CD4-positive, alpha-beta T cell (primary cell): ENCODE measurements at regions not wholly inside any gene's neighbourhood (a gene's known extent, or its start where the extent isn't known, plus 50 kb on each side); places are given as distances from the start of the nearest gene placed in this dataset.
A peak's percentile ranks its signal among the peaks of the same experiment; 100 is the strongest.

Experiments used
- ATAC-seq: fragments of 200-7000 bp; cut with Tn5 transposase; one replicate; pipeline ENCODE4 v1.10.0; 2022; ENCODE audit warnings: mild to moderate bottlenecking; ENCODE audit not compliant: poor library complexity
- CTCF ChIA-PET: fragments of 350-600 bp; sonication (Branson Sonifier 250); formaldehyde crosslinking; loops from one replicate; lab custom pipeline; 2021; ENCODE audit warnings: antibody characterized with exemption, inconsistent platforms; lab: Charles Lee
- POLR2A ChIA-PET: fragments of 350-600 bp; sonication (Branson Sonifier 250); formaldehyde crosslinking; loops from one replicate; lab custom pipeline; 2021; ENCODE audit warnings: antibody characterized with exemption, inconsistent platforms; lab: Charles Lee
- DNase-seq, 14 experiments: peaks; one replicate each; pipeline ENCODE4 v3.0.0-alpha.2; 2013 to 2020; ENCODE audit warnings: mixed read lengths in 2 of 14
- H3K27ac ChIP-seq, 2 donors: one replicate each; pipeline versions ENCODE4 v1.5.1 to v1.7.0; 2013; ENCODE audit warnings: low read length in 2 of 2, low read depth in 1 of 2, mild to moderate bottlenecking in 1 of 2
- H3K27me3 ChIP-seq, 2 experiments: 1 replicate in 1 of 2; 2 replicates in 1 of 2; pipeline versions ENCODE4 v1.6.1 to v1.7.0; 2013; ENCODE audit warnings: low read length in 2 of 2, control low read depth in 1 of 2, mild to moderate bottlenecking in 1 of 2, moderate library complexity in 1 of 2; ENCODE audit not compliant: insufficient read depth in 2 of 2, control insufficient read depth in 1 of 2
- H3K36me3 ChIP-seq: one replicate; pipeline ENCODE4 v1.6.1; 2013; ENCODE audit warnings: low read length, control low read depth; ENCODE audit not compliant: insufficient read depth
- H3K4me1 ChIP-seq: one replicate; pipeline ENCODE4 v1.6.1; 2013; ENCODE audit warnings: low read length, control low read depth; ENCODE audit not compliant: insufficient read depth
- H3K4me3 ChIP-seq: one replicate; pipeline ENCODE4 v1.5.1; 2013; ENCODE audit warnings: mild to moderate bottlenecking, low read length, moderate library complexity
- H3K9me3 ChIP-seq, 2 experiments: 1 replicate in 1 of 2; 2 replicates in 1 of 2; pipeline versions ENCODE4 v1.6.1 to v1.7.0; 2013; ENCODE audit warnings: low read length in 2 of 2, mild to moderate bottlenecking in 2 of 2, control low read depth in 1 of 2, moderate library complexity in 1 of 2; ENCODE audit not compliant: control insufficient read depth in 1 of 2, insufficient read depth in 1 of 2
- H3K27ac Mint-ChIP-seq: one replicate; pipeline ENCODE4 v1.8.0; 2020; ENCODE audit warnings: mixed read lengths
- H3K27me3 Mint-ChIP-seq: one replicate; pipeline ENCODE4 v1.8.0; 2021; ENCODE audit warnings: mixed read lengths
- H3K36me3 Mint-ChIP-seq: one replicate; pipeline ENCODE4 v1.8.0; 2021; ENCODE audit warnings: low read depth, mixed read lengths
- H3K4me1 Mint-ChIP-seq: one replicate; pipeline ENCODE4 v1.8.0; 2021; ENCODE audit warnings: low read depth, mixed read lengths
- H3K4me3 Mint-ChIP-seq: one replicate; pipeline ENCODE4 v1.8.0; 2020; ENCODE audit warnings: mild to moderate bottlenecking, mixed read lengths
- H3K9me3 Mint-ChIP-seq: one replicate; pipeline ENCODE4 v1.8.0; 2020; ENCODE audit warnings: mixed read lengths
- CTCF ChIP-seq: fragments of 200-600 bp; IDR thresholded peaks from one replicate; pipeline ENCODE4 v1.8.0; 2022; ENCODE audit warnings: antibody characterized with exemption, mild to moderate bottlenecking
- intact Hi-C, 2 experiments: fragments of 100-400 bp; cut with DNase I in 1 of 2; cut with micrococcal nuclease in 1 of 2; formaldehyde crosslinking; loops; one replicate each; pipeline versions ENCODE4 v1.15.1 to v1.9.0; 2023 to 2025; cut with DNase I, micrococcal nuclease

DNA sequence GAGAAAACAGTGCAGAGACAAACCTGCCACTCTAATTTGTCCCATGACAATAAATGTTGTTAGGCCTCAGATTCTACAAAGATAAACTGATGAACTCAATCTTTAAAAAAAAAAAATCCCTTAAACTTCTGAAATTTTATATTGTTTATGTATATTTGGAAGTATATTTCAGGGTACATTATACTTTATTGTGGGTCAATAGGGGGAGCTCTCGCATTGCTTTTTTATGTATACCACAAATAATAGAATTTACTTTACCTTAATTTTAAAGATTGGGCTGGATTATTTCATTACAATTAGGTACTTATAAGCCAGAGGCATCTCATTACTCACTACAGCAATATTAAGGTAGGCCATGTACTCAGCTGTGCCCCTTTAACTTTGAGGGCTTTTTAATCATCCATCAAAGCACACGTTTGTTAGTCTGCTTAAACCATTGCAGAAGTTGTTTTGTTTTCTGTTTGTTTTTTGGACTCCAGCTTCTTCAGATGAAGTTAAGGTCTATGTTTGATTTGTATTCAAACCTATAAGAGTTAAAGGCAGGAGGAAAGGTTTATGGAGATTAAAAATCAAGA lies 56.3 kb upstream of the EYA4 start:
- ChIA-PET CTCF (no interaction called here), POLR2A (no interaction called here)
- no peaks in the 10 kb centered on the region for H3K27me3 ChIP-seq
- no peak overlapping the region for H3K27ac ChIP-seq
- H3K9me3 ChIP-seq = no peaks in the 10 kb centered on the region
- H3K4me1 Mint-ChIP-seq = no peaks in the 10 kb centered on the region
- H3K4me3 Mint-ChIP-seq = no peak overlapping the region
- H3K27me3 Mint-ChIP-seq = peaks cover 5% of the 10 kb centered on the region
- DNase-seq (no peak), ATAC-seq (no peak)
- H3K36me3 ChIP-seq = no peaks in the 10 kb centered on the region
- H3K27ac Mint-ChIP-seq = no peak overlapping the region
- H3K4me1 ChIP-seq = no peaks in the 10 kb centered on the region
- no peaks in the 10 kb centered on the region for H3K36me3 Mint-ChIP-seq
- intact Hi-C loops = no loop called here
- TF ChIP-seq CTCF = peak; percentile 17
- H3K4me3 ChIP-seq = no peak overlapping the region
- H3K9me3 Mint-ChIP-seq = no peaks in the 10 kb centered on the region

GRCh38 chr6:133185731-133186130 lies 55.4 kb upstream of the EYA4 start:
- Histone ChIP-seq H3K4me3 (no peak overlapping the region), H3K27ac (no peak overlapping the region), H3K36me3 (no peaks in the 10 kb centered on the region), H3K4me1 (no peaks in the 10 kb centered on the region), H3K27me3 (no peaks in the 10 kb centered on the region), H3K9me3 (no peaks in the 10 kb centered on the region)
- TF ChIP-seq CTCF = no peak
- Mint-ChIP-seq H3K27ac (no peak overlapping the region), H3K4me3 (no peak overlapping the region), H3K9me3 (no peaks in the 10 kb centered on the region), H3K27me3 (peaks cover 5% of the 10 kb centered on the region), H3K4me1 (no peaks in the 10 kb centered on the region), H3K36me3 (no peaks in the 10 kb centered on the region)
- no peak for DNase-seq
- POLR2A ChIA-PET = no interaction called here
- CTCF ChIA-PET = no interaction called here
- ATAC-seq = no peak
- intact Hi-C loops = no loop called here

DNA sequence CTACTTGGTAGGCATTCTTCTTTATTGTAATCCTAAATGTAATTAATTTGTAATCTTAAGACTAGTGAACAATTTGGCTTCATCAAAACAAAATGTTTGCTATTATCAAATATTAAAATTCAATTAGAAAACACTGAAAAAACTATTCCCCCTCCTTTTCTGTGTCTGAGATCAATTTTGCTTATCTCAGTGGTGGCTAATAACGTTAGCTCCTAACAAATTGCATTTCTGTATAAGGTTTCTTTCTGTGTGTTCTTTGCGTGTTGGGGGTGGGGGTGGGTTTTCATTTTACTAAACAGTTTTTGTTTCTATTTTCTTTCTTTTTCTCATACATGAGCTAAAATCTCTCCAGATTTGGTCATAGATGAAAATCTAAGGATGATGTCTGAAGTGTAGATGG lies 54.0 kb upstream of the EYA4 start:
- ChIA-PET POLR2A (no interaction called here), CTCF (no interaction called here)

More for the DNA sequence above, 54.0 kb upstream of the EYA4 start:
- no peaks in the 10 kb centered on the region for H3K9me3 Mint-ChIP-seq
- no peak overlapping the region for H3K27ac ChIP-seq
- DNase-seq (no peak), ATAC-seq (no peak)
- H3K36me3 ChIP-seq = no peaks in the 10 kb centered on the region
- no peaks in the 10 kb centered on the region for H3K36me3 Mint-ChIP-seq
- no peaks in the 10 kb centered on the region for H3K9me3 ChIP-seq
- H3K27ac Mint-ChIP-seq = no peak overlapping the region
- no peak for TF ChIP-seq CTCF
- H3K27me3 Mint-ChIP-seq = peaks cover 5% of the 10 kb centered on the region
- no peaks in the 10 kb centered on the region for H3K4me1 Mint-ChIP-seq
- no peak overlapping the region for H3K4me3 Mint-ChIP-seq
- intact Hi-C loops = no loop called here
- no peaks in the 10 kb centered on the region for H3K4me1 ChIP-seq
- H3K4me3 ChIP-seq = no peak overlapping the region
- H3K27me3 ChIP-seq = no peaks in the 10 kb centered on the region
